Fibroblast of mammary gland (primary cell): ENCODE measurements at regions not wholly inside any gene's neighbourhood (a gene's known extent, or its start where the extent isn't known, plus 50 kb on each side); places are given as distances from the start of the nearest gene placed in this dataset.

ENCODE experiments used
- DNase-seq: peaks from one replicate; pipeline ENCODE4 v3.0.0-alpha.2; 2010; ENCODE audit warnings: low read depth
- H3K4me3 ChIP-seq: 2 replicates; pipeline ENCODE4 v1.5.1; 2011; ENCODE audit warnings: low read depth, mild to moderate bottlenecking, low read length, moderate library complexity; ENCODE audit not compliant: control insufficient read depth
- CTCF ChIP-seq: conservative IDR thresholded peaks from 2 replicates; pipeline ENCODE4 v1.5.1; 2011; ENCODE audit warnings: low read depth, low read length, inconsistent platforms; ENCODE audit not compliant: control insufficient read depth, insufficient read depth

GRCh38 chr9:119094086-119094485, 275.1 kb downstream of the BRINP1 start:
- no peak overlapping the region for H3K4me3 ChIP-seq
- no peak for TF ChIP-seq CTCF
- DNase-seq: no peak

GRCh38 chr9:119095072-119095471, 274.2 kb downstream of the BRINP1 start:
- H3K4me3 ChIP-seq: no peak overlapping the region
- DNase-seq: no peak
- no peak for TF ChIP-seq CTCF

- H3K4me3 ChIP-seq: no peak overlapping the region
- no peak for DNase-seq
- TF ChIP-seq CTCF: no peak
Observed at GRCh38 chr9:119101048-119101447, 268.2 kb downstream of the BRINP1 start.

- TF ChIP-seq CTCF: no peak
- DNase-seq: no peak
- no peak overlapping the region for H3K4me3 ChIP-seq
Observed at GRCh38 chr9:119114681-119115080, 254.6 kb downstream of the BRINP1 start.
